T-helper 22 cell (primary cell): ENCODE measurements at regions not wholly inside any gene's neighbourhood (a gene's known extent, or its start where the extent isn't known, plus 50 kb on each side); places are given as distances from the start of the nearest gene placed in this dataset.

Source experiments
- DNase-seq: peaks from one replicate; pipeline ENCODE4 v3.0.0-alpha.2; 2020; ENCODE audit warnings: low read depth

GRCh38 chr1:36717431-36717830 is 234.7 kb upstream of the CSF3R start:
- DNase-seq: no peak

DNA sequence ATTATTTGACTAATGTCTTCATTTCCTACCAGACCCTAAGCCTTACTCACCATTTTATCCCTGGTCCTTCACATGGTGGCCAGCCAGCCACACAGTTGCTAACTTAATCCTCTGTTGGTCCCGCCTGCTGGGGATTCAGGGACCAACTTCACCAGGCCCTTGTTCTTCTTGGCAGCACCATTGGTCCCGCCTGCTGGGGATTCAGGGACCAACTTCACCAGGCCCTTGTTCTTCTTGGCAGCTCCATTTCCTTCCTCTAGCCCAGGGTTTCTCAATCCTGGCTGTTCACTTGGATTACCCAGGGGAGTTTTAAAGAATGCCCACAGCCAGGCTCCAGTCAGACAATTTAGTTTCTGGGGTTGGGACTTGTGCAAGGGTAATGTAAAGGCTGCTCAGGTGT is 233.1 kb upstream of the CSF3R start:
- DNase-seq: no peak

DNA sequence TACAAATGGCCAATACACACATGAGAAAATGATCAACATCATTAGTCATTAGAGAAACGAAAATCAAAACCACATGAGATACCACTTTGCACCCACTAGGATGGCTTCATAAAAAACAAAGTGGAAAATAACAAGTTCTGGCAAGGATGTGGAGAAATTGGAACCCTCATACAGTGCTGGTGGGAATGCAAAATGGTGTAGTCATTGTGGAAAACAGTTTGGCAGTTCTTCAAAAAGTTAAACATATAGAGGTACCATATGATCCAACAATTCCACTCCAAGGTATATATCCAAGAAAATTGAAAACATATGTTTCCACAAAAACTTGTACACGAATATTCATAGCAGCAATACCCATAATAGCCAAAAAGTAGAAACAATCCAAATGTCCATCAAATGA is 231.6 kb upstream of the CSF3R start:
- no peak for DNase-seq

GRCh38 chr1:36711480-36711879 is 228.8 kb upstream of the CSF3R start:
- DNase-seq: no peak

DNA sequence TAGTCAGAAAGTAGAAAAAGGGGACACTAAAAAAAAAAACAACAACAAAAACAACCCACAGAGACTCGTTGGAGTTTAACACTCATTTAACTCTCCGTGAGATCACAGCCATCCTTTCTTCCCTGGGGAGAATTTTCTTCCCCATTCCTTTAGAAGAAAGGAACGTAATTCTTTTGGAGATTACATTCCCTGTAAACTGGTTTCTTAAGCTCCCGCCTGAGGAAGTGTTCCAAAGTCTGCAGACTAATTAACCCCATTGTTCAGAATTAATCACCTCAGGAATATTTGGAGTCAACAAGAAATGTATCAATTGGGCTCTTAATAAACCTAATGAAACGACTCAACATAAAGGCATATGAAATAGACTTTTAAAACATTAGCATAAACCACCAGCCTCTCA is 228.2 kb upstream of the CSF3R start:
- DNase-seq: no peak

DNA sequence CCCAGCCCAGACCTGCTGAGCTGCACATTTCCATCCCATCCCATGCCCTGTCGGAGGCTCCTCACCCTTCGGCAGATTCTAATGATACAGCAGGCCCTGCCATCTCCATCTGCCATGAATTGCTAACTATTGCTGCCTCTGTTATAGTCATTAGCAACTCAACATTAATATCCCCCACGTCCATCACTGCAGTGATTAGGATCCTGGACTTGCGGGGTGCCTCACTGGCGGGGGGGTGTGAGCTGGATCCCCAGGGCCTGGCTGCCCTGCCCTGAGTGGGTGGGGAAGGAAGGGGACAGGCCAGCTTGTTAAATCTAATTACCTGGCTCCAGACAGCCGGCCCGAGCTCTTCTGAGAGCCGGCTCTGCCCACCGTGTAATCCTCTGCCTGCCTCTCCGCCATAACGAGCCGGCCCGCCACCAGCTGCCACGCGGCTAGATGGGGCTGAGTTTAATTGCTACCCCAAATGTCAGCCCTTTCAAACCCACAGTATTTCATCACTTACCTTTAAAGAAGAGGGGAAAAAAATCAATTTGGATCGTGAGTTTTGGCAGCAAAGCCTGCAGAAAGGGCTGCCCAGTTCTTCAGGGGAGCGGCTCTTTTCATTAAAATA is 227.3 kb upstream of the CSF3R start:
- no peak for DNase-seq

- no peak for DNase-seq
These were observed 225.9 kb upstream of the CSF3R start for GRCh38 chr1:36708587-36708986.

GRCh38 chr1:36707221-36707620 is 224.5 kb upstream of the CSF3R start:
- DNase-seq: no peak

- no peak for DNase-seq
These were observed 223.7 kb upstream of the CSF3R start for GRCh38 chr1:36706416-36706815.

GRCh38 chr1:36705629-36706028 is 222.9 kb upstream of the CSF3R start:
- DNase-seq: no peak

DNA sequence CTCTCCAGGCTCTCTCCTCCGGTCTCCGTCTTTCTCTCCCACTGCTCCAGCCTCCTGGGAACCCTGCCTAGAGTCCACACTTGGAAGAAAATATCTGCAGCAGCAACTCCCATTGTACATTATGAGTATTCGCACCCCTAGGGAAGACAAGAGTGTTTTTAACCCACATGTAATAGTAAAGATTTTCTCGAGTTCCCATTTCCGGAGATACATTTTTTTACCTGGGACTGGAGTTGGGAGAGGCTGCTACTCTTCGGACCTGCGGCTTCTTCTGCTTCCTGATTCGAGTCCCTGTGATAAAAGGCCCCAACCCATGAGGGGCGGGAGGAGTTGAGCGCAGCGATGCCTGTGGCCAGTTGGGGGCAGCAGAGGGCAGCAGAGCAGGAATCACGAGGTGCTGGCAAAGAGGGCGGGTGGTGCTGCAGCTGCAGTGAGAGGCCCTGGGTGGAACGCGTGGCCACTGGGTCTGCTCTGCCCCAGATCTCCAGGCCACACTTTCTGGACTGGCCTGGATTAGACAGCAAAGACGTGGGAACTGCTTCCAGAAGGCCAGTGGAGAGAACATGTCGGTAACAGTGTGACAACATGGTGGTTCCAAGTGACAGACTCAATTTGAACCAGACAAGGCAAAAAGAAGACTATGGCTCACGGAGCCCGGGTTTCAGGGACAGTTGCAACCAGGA is 221.0 kb upstream of the CSF3R start:
- DNase-seq: no peak

DNA sequence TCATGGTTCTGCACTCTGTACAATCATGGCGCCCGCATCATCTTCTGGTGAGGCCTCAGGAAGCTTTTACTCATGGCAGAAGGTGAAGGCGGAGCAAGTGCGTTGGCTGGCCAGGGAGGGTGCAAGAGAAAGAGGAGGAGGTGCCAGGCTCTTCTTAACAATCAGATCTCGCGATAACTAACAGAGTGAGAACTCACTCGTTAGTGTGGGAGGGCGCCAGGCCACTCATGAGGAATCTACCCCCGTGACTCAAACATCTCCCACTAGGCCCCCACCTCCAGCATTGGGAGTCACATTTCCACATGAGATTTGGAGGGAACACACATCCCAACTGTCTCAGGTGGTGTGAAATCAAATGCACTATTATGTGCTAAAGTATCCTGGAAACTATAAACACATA is 220.2 kb upstream of the CSF3R start:
- DNase-seq: no peak

DNA sequence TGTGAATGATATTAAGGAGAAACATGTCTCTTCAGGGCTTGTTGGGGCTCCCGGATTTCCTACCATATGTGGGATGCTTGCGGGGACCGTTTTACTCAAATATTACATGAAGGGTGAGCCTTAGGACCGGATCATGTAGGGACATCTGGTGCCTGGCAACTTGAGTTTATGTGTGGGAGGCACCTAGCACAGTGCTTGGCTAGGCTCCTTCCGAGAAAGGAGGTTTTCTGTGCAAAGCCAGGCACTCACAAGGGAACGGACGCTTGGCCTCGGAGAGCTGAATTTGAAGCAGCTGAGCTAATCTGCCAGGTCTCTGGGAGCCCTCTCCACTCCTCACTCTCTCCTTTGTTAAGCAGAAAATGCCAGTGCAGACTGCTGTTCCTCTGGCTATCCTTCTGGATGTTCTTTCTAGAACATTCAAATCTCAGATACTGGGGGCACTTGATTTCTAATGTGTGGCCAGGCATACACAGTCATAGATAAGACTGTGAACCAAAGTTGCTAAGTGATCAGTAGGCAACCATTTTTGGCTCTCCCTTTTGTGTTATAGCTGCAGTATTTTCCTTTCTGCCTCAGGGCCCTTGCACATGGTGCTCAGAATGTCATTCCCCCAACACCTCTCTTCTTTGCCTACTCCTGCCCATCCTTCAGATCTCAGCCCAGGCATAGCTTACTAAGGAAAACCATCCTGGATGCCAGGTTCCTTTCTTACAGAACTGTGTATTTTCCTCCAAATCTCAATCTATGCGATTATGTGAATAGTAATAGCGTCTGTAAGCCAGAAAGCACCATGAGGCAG is 216.6 kb upstream of the CSF3R start:
- DNase-seq: no peak

DNA sequence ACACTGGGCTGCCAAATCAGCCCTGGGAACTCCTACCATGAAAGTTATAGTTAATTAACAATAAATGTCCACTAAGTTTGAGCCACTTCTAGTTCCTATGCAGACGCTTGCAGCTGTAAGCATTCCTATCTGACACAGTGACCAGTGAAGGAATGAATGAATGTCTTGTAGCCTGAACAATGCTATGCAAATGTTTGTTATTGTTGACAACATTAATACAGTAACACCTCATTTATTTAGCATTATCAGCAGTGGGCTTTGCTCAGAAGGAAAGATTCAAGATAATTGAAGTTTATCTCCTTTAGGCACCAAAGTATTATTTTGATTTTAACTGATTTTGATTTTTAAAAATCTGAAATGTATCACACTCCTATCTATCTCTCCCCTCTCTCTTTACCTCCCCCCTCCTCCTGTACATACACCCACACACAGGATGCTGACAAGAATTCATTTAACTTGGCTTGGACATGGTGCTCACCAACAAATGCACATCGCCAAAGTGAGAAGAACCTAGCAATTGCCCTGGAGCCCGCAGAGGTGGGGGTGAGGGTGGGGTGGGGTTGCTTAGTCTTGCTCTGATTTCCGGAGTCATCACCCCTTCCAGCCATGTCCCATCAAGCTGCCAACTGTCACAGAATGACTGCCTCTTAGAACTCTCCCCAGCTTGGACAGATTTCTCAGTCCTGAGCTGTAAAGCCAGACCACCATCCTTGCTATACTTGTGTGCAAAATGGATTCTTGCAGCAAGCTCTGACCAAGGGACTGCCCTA is 215.3 kb upstream of the CSF3R start:
- no peak for DNase-seq

- DNase-seq: no peak
These were observed 213.7 kb upstream of the CSF3R start for GRCh38 chr1:36696261-36696940.

- DNase-seq: no peak
These were observed 210.9 kb upstream of the CSF3R start for GRCh38 chr1:36693603-36694002.

- no peak for DNase-seq
These were observed 210.4 kb upstream of the CSF3R start for GRCh38 chr1:36693161-36693525.

- DNase-seq: no peak
These were observed 209.9 kb upstream of the CSF3R start for GRCh38 chr1:36692465-36693160.

DNA sequence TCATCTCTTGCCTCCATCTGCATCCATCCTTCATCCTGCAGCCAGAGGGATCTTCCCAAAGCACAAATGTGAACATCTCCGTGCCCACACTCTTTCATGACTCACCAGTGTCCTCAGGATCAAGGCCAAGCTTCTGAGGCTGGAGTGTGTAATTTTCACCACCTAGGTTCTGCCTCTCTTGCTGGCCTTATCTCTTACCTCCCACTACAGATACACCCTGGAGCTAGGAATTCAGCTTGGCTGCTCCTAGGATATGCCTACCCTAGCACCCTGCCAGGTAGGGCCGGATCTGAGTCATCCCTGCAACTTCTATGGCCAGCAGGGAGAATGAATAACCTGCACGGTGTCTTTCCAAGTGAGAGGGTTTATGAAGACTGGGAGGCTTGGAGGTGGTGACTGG is 208.7 kb upstream of the CSF3R start:
- DNase-seq: no peak

DNA sequence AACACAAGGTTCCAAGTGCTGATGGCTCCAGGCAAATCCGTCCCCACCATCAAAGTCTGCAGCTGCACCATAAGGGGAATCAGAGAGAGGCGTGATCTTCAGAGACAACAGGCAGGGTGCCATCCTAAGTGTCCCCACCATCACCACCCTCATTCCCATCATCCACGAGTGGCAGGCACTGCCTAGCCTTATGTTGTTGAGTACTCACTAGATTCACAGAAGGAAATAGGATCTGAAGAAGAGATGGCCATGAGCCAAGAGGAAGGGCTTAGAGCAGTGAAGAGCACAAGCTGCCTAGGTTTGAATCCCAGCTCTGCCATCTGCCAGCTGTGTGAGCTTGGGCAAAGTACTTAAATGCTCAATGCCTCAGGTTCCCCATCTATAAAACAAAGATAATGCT is 207.3 kb upstream of the CSF3R start:
- no peak for DNase-seq

DNA sequence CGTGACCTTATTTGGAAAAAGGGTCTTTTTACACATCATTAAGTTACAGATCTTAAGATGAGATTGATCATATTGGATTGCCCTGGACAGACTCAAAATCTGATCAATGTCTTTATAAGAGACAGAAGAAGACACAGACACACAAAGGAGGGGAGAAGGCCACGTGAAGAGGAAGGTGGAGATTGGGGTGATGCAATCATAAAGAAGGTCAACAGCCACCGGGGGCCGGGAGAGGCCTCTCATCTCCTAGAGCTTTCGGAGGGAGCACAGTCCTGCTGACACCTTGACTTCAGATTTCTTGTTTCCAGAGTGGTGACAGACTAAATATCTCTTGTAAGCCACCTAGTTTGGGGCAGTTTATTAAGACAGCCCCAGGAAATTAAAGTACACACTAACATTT is 204.6 kb upstream of the CSF3R start:
- DNase-seq: no peak
